ENCODE measurements at regions not wholly inside any gene's neighbourhood (a gene's known extent, or its start where the extent isn't known, plus 50 kb on each side); places are given as distances from the start of the nearest gene placed in this dataset.

DNA sequence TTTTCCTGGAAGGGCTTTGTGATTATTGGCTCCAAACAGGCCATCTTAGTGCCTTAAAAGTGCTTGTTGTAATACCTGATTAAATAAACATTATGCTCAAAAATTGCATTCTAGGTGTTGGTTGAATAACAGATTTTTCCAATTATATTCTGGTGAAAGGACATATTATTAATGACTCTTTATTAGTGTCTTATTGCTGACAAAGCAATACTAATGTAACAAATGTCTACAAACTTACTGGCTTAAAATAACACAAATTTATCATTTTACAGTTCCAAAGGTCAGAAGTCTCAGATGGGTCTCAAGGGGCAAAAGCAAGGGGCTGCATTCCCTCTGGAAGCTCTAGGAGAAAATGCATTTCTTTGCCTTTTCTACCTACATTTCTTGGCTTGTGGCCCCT is 86.9 kb upstream of the CPM start:
- H3K36me3 ChIP-seq (ENCODE audit: low read depth): no peaks in the 10 kb centered on the region
- no peaks in the 10 kb centered on the region for H3K27me3 ChIP-seq (ENCODE audit: insufficient read depth, poor library complexity, severe bottlenecking)
- DNase-seq (ENCODE audit: low spot score) (no peak), ATAC-seq (ENCODE audit: low read depth) (no peak)
- no peak overlapping the region for H3K27ac ChIP-seq (ENCODE audit: poor library complexity, severe bottlenecking)
- TF ChIP-seq, protein P1, sequence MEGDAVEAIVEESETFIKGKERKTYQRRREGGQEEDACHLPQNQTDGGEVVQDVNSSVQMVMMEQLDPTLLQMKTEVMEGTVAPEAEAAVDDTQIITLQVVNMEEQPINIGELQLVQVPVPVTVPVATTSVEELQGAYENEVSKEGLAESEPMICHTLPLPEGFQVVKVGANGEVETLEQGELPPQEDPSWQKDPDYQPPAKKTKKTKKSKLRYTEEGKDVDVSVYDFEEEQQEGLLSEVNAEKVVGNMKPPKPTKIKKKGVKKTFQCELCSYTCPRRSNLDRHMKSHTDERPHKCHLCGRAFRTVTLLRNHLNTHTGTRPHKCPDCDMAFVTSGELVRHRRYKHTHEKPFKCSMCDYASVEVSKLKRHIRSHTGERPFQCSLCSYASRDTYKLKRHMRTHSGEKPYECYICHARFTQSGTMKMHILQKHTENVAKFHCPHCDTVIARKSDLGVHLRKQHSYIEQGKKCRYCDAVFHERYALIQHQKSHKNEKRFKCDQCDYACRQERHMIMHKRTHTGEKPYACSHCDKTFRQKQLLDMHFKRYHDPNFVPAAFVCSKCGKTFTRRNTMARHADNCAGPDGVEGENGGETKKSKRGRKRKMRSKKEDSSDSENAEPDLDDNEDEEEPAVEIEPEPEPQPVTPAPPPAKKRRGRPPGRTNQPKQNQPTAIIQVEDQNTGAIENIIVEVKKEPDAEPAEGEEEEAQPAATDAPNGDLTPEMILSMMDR (IDR thresholded peaks at IDR 0.05; ENCODE audit: poor library complexity, severe bottlenecking): no peak
- peaks cover 8% of the 10 kb centered on the region for H3K4me1 ChIP-seq (ENCODE audit: insufficient read depth, poor library complexity, severe bottlenecking)
- H3K9me3 ChIP-seq (ENCODE audit: severe bottlenecking): no peaks in the 10 kb centered on the region
- no peak overlapping the region for H3K4me3 ChIP-seq (ENCODE audit: severe bottlenecking)

DNA sequence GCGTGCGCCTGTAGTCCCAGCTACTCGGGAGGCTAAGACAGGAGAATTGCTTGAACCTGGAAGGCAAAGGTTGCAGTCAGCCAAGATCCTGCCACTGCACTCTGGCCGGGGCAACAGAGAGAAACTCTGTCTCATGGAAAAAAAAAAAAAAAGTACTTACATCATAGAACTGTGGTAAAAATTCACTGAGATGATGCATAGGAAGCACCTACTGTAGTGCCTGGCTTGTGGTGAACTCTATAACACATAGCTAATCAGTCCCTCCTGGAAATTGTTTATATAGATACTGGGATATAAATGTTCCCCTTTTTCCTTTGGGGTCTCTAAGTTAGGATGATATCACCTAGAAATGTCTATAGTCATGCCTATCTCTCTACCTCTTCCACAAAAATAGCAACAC is 89.7 kb upstream of the CPM start:
- ATAC-seq (ENCODE audit: low read depth) (no peak), DNase-seq (ENCODE audit: low spot score) (no peak)
- peaks cover 22% of the 10 kb centered on the region for H3K4me1 ChIP-seq (ENCODE audit: insufficient read depth, poor library complexity, severe bottlenecking)
- H3K36me3 ChIP-seq (ENCODE audit: low read depth): no peaks in the 10 kb centered on the region
- no peaks in the 10 kb centered on the region for H3K9me3 ChIP-seq (ENCODE audit: severe bottlenecking)
- H3K27me3 ChIP-seq (ENCODE audit: insufficient read depth, poor library complexity, severe bottlenecking): no peaks in the 10 kb centered on the region
- TF ChIP-seq, protein P1 (IDR thresholded peaks at IDR 0.05; ENCODE audit: poor library complexity, severe bottlenecking): no peak
- no peak overlapping the region for H3K27ac ChIP-seq (ENCODE audit: poor library complexity, severe bottlenecking)
- no peak overlapping the region for H3K4me3 ChIP-seq (ENCODE audit: severe bottlenecking)

DNA sequence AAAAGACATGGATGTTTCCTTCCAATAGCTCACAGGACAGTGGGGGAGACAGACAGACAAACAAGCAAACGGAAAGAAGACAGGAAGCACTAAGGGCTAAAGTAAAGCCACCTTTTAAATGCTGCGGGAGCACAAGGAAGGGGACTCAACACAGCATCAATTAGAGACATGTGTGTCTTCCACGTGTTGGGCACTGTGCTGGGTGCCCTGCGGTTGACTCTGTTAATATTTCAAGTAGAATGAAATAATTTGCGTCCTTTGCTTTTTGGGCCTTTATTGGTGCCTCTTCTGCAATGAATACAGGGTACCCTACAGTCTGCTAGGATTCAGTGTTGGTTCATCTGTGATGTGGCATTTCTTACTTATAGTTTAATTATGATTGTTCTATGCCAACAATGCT is 90.9 kb upstream of the CPM start:
- Histone ChIP-seq H3K36me3 (ENCODE audit: low read depth) (no peaks in the 10 kb centered on the region), H3K27ac (ENCODE audit: poor library complexity, severe bottlenecking) (peak overlapping the region; percentile 67), H3K9me3 (ENCODE audit: severe bottlenecking) (no peaks in the 10 kb centered on the region), H3K27me3 (ENCODE audit: insufficient read depth, poor library complexity, severe bottlenecking) (no peaks in the 10 kb centered on the region), H3K4me1 (ENCODE audit: insufficient read depth, poor library complexity, severe bottlenecking) (peaks cover 31% of the 10 kb centered on the region), H3K4me3 (ENCODE audit: severe bottlenecking) (no peak overlapping the region)
- no peak for ATAC-seq (ENCODE audit: low read depth)
- no peak for DNase-seq (ENCODE audit: low spot score)
- TF ChIP-seq, protein P1 (IDR thresholded peaks at IDR 0.05; ENCODE audit: poor library complexity, severe bottlenecking): no peak

DNA sequence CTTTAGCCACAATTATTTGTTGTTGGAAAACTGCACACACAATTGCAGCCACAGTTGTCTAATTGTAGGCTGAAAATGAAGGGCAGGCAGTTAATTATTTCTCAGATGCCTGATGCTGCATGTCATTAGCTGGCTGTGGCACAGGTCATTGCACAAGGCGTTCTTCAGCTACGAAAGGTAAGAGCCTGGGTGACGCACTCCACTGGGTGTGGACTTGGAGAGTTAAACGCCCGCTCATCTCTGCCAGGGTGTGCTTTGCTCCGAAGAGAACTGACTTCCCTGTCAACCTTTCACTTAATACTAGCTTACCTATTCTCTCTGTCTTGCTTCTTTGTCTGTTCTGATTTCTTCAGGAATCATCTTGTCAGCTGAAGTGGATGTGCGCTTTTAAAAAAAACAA is 91.4 kb upstream of the CPM start:
- peaks cover 31% of the 10 kb centered on the region for H3K4me1 ChIP-seq (ENCODE audit: insufficient read depth, poor library complexity, severe bottlenecking)
- H3K4me3 ChIP-seq (ENCODE audit: severe bottlenecking): peak overlapping the region; percentile 4
- peak; percentile 93 for DNase-seq (ENCODE audit: low spot score)

DNA sequence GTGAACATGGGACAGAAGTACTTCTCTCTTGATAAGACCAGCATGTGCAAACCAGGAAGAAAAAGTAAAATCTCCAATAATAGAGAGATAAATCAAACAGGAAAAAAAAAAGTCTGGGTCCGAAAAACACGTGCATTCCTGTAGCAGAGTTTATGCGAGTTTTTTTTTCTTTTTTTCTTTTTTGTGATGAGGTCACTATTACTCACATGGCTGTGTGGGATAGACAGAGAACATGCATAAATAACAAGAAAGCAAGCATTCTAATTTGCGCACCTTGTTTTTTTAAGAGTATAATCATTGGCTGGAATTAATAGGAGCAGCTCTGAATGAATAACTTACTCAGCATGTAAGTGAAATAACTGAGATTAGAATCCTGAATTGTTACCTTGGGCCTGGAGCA is 91.9 kb upstream of the CPM start:
- peaks cover 31% of the 10 kb centered on the region for H3K4me1 ChIP-seq (ENCODE audit: insufficient read depth, poor library complexity, severe bottlenecking)
- TF ChIP-seq, protein P1 (IDR thresholded peaks at IDR 0.05; ENCODE audit: poor library complexity, severe bottlenecking): no peak
- H3K36me3 ChIP-seq (ENCODE audit: low read depth): no peaks in the 10 kb centered on the region
- peak overlapping the region; percentile 67 for H3K27ac ChIP-seq (ENCODE audit: poor library complexity, severe bottlenecking)
- DNase-seq (ENCODE audit: low spot score) (no peak), ATAC-seq (ENCODE audit: low read depth) (peak; percentile 55)
- no peaks in the 10 kb centered on the region for H3K9me3 ChIP-seq (ENCODE audit: severe bottlenecking)
- H3K27me3 ChIP-seq (ENCODE audit: insufficient read depth, poor library complexity, severe bottlenecking): no peaks in the 10 kb centered on the region
- H3K4me3 ChIP-seq (ENCODE audit: severe bottlenecking): peak overlapping the region; percentile 4

More for the DNA sequence above, 91.4 kb upstream of the CPM start:
- H3K36me3 ChIP-seq (ENCODE audit: low read depth): no peaks in the 10 kb centered on the region
- H3K27me3 ChIP-seq (ENCODE audit: insufficient read depth, poor library complexity, severe bottlenecking): no peaks in the 10 kb centered on the region
- TF ChIP-seq, protein P1 (IDR thresholded peaks at IDR 0.05; ENCODE audit: poor library complexity, severe bottlenecking): no peak
- peak overlapping the region; percentile 67 for H3K27ac ChIP-seq (ENCODE audit: poor library complexity, severe bottlenecking)
- H3K9me3 ChIP-seq (ENCODE audit: severe bottlenecking): no peaks in the 10 kb centered on the region
- peak; percentile 97 for ATAC-seq (ENCODE audit: low read depth)

Measured in RWPE2 (cell line).